Ovary (tissue), 7 donors: ENCODE measurements at regions not wholly inside any gene's neighbourhood (a gene's known extent, or its start where the extent isn't known, plus 50 kb on each side); places are given as distances from the start of the nearest gene placed in this dataset.

Experiments used
- DNase-seq, 5 donors: peaks; one replicate each; pipeline ENCODE4 v3.0.0-alpha.2; 2019 to 2020
- H3K27ac ChIP-seq, 2 donors: fragments of 200-600 bp; one replicate each; pipeline versions ENCODE4 v1.5.1 to v1.8.0; 2019 to 2022
- H3K27me3 ChIP-seq: fragments of 200-600 bp; one replicate; pipeline ENCODE4 v1.8.0; 2022
- H3K36me3 ChIP-seq: fragments of 200-600 bp; sonication (generic); one replicate; pipeline ENCODE4 v1.5.1; 2019
- H3K4me1 ChIP-seq: one replicate; pipeline ENCODE4 v1.8.1; 2013; ENCODE audit warnings: mild to moderate bottlenecking, moderate library complexity; ENCODE audit not compliant: insufficient read depth
- H3K4me3 ChIP-seq: fragments of 200-600 bp; sonication (generic); one replicate; pipeline ENCODE4 v1.5.1; 2017
- H3K9me3 ChIP-seq, 2 donors: fragments of 200-600 bp in 1 of 2; sonication (generic) in 1 of 2; one replicate each; pipeline versions ENCODE4 v1.5.1 to v1.8.1; 2013 to 2019; ENCODE audit warnings: mild to moderate bottlenecking in 1 of 2, moderate library complexity in 1 of 2
- CTCF ChIP-seq, 3 donors: fragments of 450-650 bp in 2 of 3; fragments of 200-600 bp in 1 of 3; IDR thresholded peaks; one replicate each; pipeline versions ENCODE4 v1.5.1 to v1.8.0; 2016 to 2022; ENCODE audit warnings: antibody characterized with exemption in 3 of 3, mild to moderate bottlenecking in 1 of 3
- EP300 ChIP-seq: sonication (generic); formaldehyde crosslinking; IDR thresholded peaks from one replicate; pipeline ENCODE4 v1.6.1; 2017; ENCODE audit warnings: antibody characterized with exemption
- POLR2A ChIP-seq: fragments of 450-650 bp; IDR thresholded peaks from one replicate; pipeline ENCODE4 v1.6.1; 2017; ENCODE audit warnings: antibody characterized with exemption, mild to moderate bottlenecking, moderate library complexity
- WGBS, 3 donors: extraction: QIAGEN DNeasy Blood & Tissue Kit in 1 of 3; methylation state at CpG; one replicate each; pipeline versions ENCODE4 v1.1.5 to v1.1.7; 2013 to 2017; 5-methylcytosine and 5-hydroxymethylcytosine counted together
- intact Hi-C, 4 donors: fragments of 100-400 bp; cut with DNase I; formaldehyde crosslinking; loops; one replicate each; pipeline versions ENCODE4 v1.11.0 to v1.15.1; 2022 to 2023
- donor health status: DM: no; HTN: no; CAD: no; lungs with moderate emphysema.
- donor health status: DM: no; HTN: no; CAD: no.
- donor health status: Bipolar disorder and iron deficiency.
- donor health status: DM: no; HTN: no; CAD: no.
- donor health status: DM: yes; HTN: yes; CAD: no.

DNA sequence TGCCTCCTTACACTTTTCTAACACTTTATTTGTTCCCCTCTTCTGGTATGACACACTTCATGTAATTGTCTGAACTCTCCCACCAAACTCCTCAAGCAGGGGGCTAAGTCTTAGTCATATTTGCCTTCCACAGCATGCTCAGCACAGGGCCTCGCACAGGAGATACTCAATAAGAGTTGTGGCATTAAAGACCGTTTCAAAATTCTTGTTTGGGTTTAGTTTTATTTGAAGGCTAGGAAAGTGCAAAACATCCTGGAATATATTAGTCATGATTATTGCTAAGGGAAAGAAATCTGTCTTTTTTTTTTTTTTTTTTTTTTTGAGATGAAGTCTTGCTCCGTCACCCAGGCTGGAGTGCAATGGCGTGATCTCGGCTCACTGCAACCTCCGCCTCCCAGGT, 137.6 kb upstream of the ECI2 start:
- intact Hi-C loops = no loop called here
- Histone ChIP-seq H3K27ac (no peak overlapping the region), H3K9me3 (no peaks in the 10 kb centered on the region), H3K4me1 (no peaks in the 10 kb centered on the region), H3K36me3 (no peaks in the 10 kb centered on the region), H3K27me3 (no peaks in the 10 kb centered on the region), H3K4me3 (no peak overlapping the region)
- TF ChIP-seq CTCF (IDR thresholded peaks at IDR 0.05) (no peak), EP300 (no peak), POLR2A (no peak)
- 50 to 75% (median 66%) methylated on average over 6 of the region's 6 CpGs for WGBS, 3 donors
- no peak for DNase-seq

GRCh38 chr6:4271761-4272470, 136.5 kb upstream of the ECI2 start:
- H3K27me3 ChIP-seq = no peaks in the 10 kb centered on the region
- no peak overlapping the region for H3K27ac ChIP-seq
- no peaks in the 10 kb centered on the region for H3K4me1 ChIP-seq
- H3K9me3 ChIP-seq = no peaks in the 10 kb centered on the region
- no peaks in the 10 kb centered on the region for H3K36me3 ChIP-seq
- TF ChIP-seq EP300 (no peak), POLR2A (no peak), CTCF (IDR thresholded peaks at IDR 0.05) (no peak)
- WGBS, 3 donors = 65 to 76% (median 66%) methylated on average over 6 of the region's 6 CpGs
- intact Hi-C loops = no loop called here
- no peak overlapping the region for H3K4me3 ChIP-seq
- DNase-seq = no peak

DNA sequence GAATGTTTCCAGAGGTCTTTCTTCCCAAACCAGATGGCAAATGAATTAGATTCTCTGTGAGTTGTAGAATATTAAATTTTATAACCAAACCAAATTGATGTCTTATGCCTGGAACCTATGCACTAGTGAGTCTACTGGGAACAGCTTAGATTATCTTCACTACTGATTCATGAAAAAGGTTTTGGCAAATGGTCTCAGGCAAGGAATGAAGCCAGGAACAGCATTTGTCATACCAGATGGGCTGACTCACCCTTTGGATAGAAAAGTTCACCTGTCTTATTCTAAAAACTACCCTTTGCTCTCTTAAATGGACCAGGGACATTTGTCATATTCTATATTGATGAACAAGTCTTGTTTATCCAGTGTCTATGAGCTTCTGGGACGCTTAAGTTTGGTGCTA, 135.4 kb upstream of the ECI2 start:
- Histone ChIP-seq H3K9me3 (no peaks in the 10 kb centered on the region), H3K27ac (no peak overlapping the region), H3K27me3 (no peaks in the 10 kb centered on the region), H3K4me3 (no peak overlapping the region), H3K4me1 (no peaks in the 10 kb centered on the region), H3K36me3 (no peaks in the 10 kb centered on the region)
- TF ChIP-seq CTCF (IDR thresholded peaks at IDR 0.05) (no peak), POLR2A (no peak), EP300 (no peak)
- intact Hi-C loops = no loop called here
- no peak for DNase-seq
- WGBS, 3 donors = 69 to 81% (median 73%) methylated on average over 1 of the region's 1 CpG

DNA sequence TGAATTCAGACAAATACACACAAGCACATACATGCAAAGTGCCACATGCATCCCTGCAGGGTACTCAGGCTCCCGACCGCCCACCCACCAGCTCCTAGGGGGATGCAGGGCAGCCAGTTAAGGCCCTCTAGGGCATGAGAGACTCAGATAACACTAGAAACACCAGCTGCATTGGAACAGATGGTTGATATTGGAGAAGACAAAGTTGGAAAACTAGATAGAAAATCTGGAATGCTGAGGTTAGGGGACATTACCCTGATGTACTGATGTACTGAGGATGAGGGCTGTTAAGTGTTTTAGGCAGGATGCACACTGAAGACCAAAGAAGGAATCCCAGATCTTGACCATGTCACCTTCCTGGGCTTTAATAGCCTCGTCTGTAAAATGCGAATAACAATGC, 134.6 kb upstream of the ECI2 start:
- H3K36me3 ChIP-seq = no peaks in the 10 kb centered on the region
- no peak for DNase-seq
- 75 to 84% (median 84%) methylated on average over 4 of the region's 4 CpGs for WGBS, 3 donors
- no peak overlapping the region for H3K4me3 ChIP-seq
- H3K9me3 ChIP-seq = no peaks in the 10 kb centered on the region
- H3K4me1 ChIP-seq = no peaks in the 10 kb centered on the region
- intact Hi-C loops = no loop called here
- no peak for TF ChIP-seq EP300
- TF ChIP-seq CTCF (IDR thresholded peaks at IDR 0.05) = no peak
- TF ChIP-seq POLR2A = no peak
- no peak overlapping the region for H3K27ac ChIP-seq
- H3K27me3 ChIP-seq = no peaks in the 10 kb centered on the region
